ENCODE measurements at regions not wholly inside any gene's neighbourhood (a gene's known extent, or its start where the extent isn't known, plus 50 kb on each side); places are given as distances from the start of the nearest gene placed in this dataset.
"Not testable (repeated sequence)": the region's sequence is repeated elsewhere in the genome, so short reads cannot be mapped to it uniquely, and the experiment has no call there.

GRCh38 chr20:50328996-50329898 is 138.6 kb downstream of the CEBPB start:
- DNase-seq (ENCODE audit: low spot score), result no peak

GRCh38 chr20:50329981-50330503 is 139.4 kb downstream of the CEBPB start:
- no peak for DNase-seq (ENCODE audit: low spot score)

- no peak for DNase-seq (ENCODE audit: low spot score)
Observed at GRCh38 chr20:50330504-50331313, 140.1 kb downstream of the CEBPB start.

- DNase-seq (ENCODE audit: low spot score), result no peak
Observed at GRCh38 chr20:50331469-50332363, 141.1 kb downstream of the CEBPB start.

- DNase-seq (ENCODE audit: low spot score), result no peak
Observed at GRCh38 chr20:50332491-50332980, 141.9 kb downstream of the CEBPB start.

GRCh38 chr20:50333131-50333670 is 142.6 kb downstream of the CEBPB start:
- no peak for DNase-seq (ENCODE audit: low spot score)

GRCh38 chr20:50333812-50334211 is 143.2 kb downstream of the CEBPB start:
- DNase-seq (ENCODE audit: low spot score), result peak; percentile 73

- not testable (repeated sequence) for DNase-seq (ENCODE audit: low spot score)
Observed at GRCh38 chr20:50334512-50334911, 143.9 kb downstream of the CEBPB start.

- DNase-seq (ENCODE audit: low spot score), result peak; percentile 32
Observed at GRCh38 chr20:50335105-50335504, 144.5 kb downstream of the CEBPB start.

- DNase-seq (ENCODE audit: low spot score), result peak; percentile 11
Observed at GRCh38 chr20:50335866-50336265, 145.2 kb downstream of the CEBPB start.

GRCh38 chr20:50336661-50337060 is 146.0 kb downstream of the CEBPB start:
- DNase-seq (ENCODE audit: low spot score), result peak; percentile 34

GRCh38 chr20:50337521-50338466 is 147.2 kb downstream of the CEBPB start:
- no peak for DNase-seq (ENCODE audit: low spot score)

GRCh38 chr20:50338479-50339391 is 148.1 kb downstream of the CEBPB start:
- DNase-seq (ENCODE audit: low spot score), result peak; percentile 14

GRCh38 chr20:50339466-50339901 is 148.9 kb downstream of the CEBPB start:
- DNase-seq (ENCODE audit: low spot score), result peak; percentile 88

- no peak for DNase-seq (ENCODE audit: low spot score)
Observed at GRCh38 chr20:50340541-50340940, 149.9 kb downstream of the CEBPB start.

GRCh38 chr20:50341050-50341449 is 150.4 kb downstream of the CEBPB start:
- no peak for DNase-seq (ENCODE audit: low spot score)

GRCh38 chr20:50341880-50342637 is 151.4 kb downstream of the CEBPB start:
- no peak for DNase-seq (ENCODE audit: low spot score)

GRCh38 chr20:50342638-50343102 is 152.0 kb downstream of the CEBPB start:
- DNase-seq (ENCODE audit: low spot score), result no peak

All from AG08395 (cell line).